OCI-M1 (cell line): ENCODE measurements at regions not wholly inside any gene's neighbourhood (a gene's known extent, or its start where the extent isn't known, plus 50 kb on each side); places are given as distances from the start of the nearest gene placed in this dataset.
A peak's percentile ranks its signal among the peaks of the same experiment; 100 is the strongest.
"Not testable (repeated sequence)": the region's sequence is repeated elsewhere in the genome, so short reads cannot be mapped to it uniquely, and the experiment has no call there.

ENCODE experiments used
- DNase-seq: peaks from one replicate; lab custom pipeline; 2025; lab: John Stamatoyannopoulos, UW

- no peak for DNase-seq
These were observed 235.4 kb upstream of the BTBD3 start for GRCh38 chr20:11682285-11682684.

- no peak for DNase-seq
These were observed 231.5 kb upstream of the BTBD3 start for GRCh38 chr20:11686195-11686594.

GRCh38 chr20:11686820-11687543, 230.7 kb upstream of the BTBD3 start:
- no peak for DNase-seq

- no peak for DNase-seq
These were observed 230.0 kb upstream of the BTBD3 start for GRCh38 chr20:11687546-11688292.

- no peak for DNase-seq
These were observed 228.4 kb upstream of the BTBD3 start for GRCh38 chr20:11689262-11689661.

- DNase-seq, result no peak
These were observed 225.9 kb upstream of the BTBD3 start for GRCh38 chr20:11691766-11692165.

GRCh38 chr20:11692567-11692966, 225.1 kb upstream of the BTBD3 start:
- no peak for DNase-seq

- DNase-seq, result no peak
These were observed 223.2 kb upstream of the BTBD3 start for GRCh38 chr20:11694467-11694866.

- DNase-seq, result no peak
These were observed 220.6 kb upstream of the BTBD3 start for GRCh38 chr20:11697055-11697454.

- no peak for DNase-seq
These were observed 220.0 kb upstream of the BTBD3 start for GRCh38 chr20:11697646-11698045.

- no peak for DNase-seq
These were observed 219.6 kb upstream of the BTBD3 start for GRCh38 chr20:11698124-11698523.

- peak; percentile 30 for DNase-seq
These were observed 216.9 kb upstream of the BTBD3 start for GRCh38 chr20:11700831-11701230.

- DNase-seq, result no peak
These were observed 214.8 kb upstream of the BTBD3 start for GRCh38 chr20:11702721-11703518.

- DNase-seq, result no peak
These were observed 212.2 kb upstream of the BTBD3 start for GRCh38 chr20:11705512-11705911.

- DNase-seq, result not testable (repeated sequence)
These were observed 209.5 kb upstream of the BTBD3 start for GRCh38 chr20:11708223-11708622.

- DNase-seq, result no peak
These were observed 206.5 kb upstream of the BTBD3 start for GRCh38 chr20:11711214-11711613.

GRCh38 chr20:11712639-11713160, 205.0 kb upstream of the BTBD3 start:
- no peak for DNase-seq

GRCh38 chr20:11714886-11715285, 202.8 kb upstream of the BTBD3 start:
- DNase-seq, result no peak

GRCh38 chr20:11716239-11716944, 201.3 kb upstream of the BTBD3 start:
- DNase-seq, result peak; percentile 94

- no peak for DNase-seq
These were observed 200.8 kb upstream of the BTBD3 start for GRCh38 chr20:11716945-11717248.

GRCh38 chr20:11717562-11717961, 200.1 kb upstream of the BTBD3 start:
- DNase-seq, result no peak

GRCh38 chr20:11718474-11719094, 199.1 kb upstream of the BTBD3 start:
- DNase-seq, result no peak
